Karpas-422 (cell line): ENCODE measurements at regions not wholly inside any gene's neighbourhood (a gene's known extent, or its start where the extent isn't known, plus 50 kb on each side); places are given as distances from the start of the nearest gene placed in this dataset.
"Not testable (repeated sequence)": the region's sequence is repeated elsewhere in the genome, so short reads cannot be mapped to it uniquely, and the experiment has no call there.

Experiments
- DNase-seq: peaks from one replicate; pipeline ENCODE4 v3.0.0-alpha.2; 2015
- H2AFZ ChIP-seq: fragments of 200-600 bp; sonication (generic); 2 replicates; pipeline ENCODE4 v1.6.1; 2014; ENCODE audit warnings: antibody characterized with exemption, low read length, mixed read lengths
- H3K27ac ChIP-seq: fragments of 200-600 bp; sonication (generic); 2 replicates; pipeline ENCODE4 v1.5.1; 2014; ENCODE audit warnings: mild to moderate bottlenecking, low read length, moderate library complexity
- H3K27me3 ChIP-seq: fragments of 200-600 bp; sonication (generic); 2 replicates; pipeline ENCODE4 v1.6.1; 2014; ENCODE audit warnings: low read length, mixed read lengths
- H3K36me3 ChIP-seq: fragments of 200-600 bp; sonication (generic); 2 replicates; pipeline ENCODE4 v1.6.1; 2014; ENCODE audit warnings: low read length, mixed read lengths; ENCODE audit not compliant: insufficient read depth
- H3K4me1 ChIP-seq: fragments of 200-600 bp; sonication (generic); 2 replicates; pipeline ENCODE4 v1.6.1; 2014; ENCODE audit warnings: mild to moderate bottlenecking, low read length, mixed read lengths
- H3K4me2 ChIP-seq: fragments of 200-600 bp; sonication (generic); 2 replicates; pipeline ENCODE4 v1.6.1; 2014; ENCODE audit warnings: low read length, low read depth, mild to moderate bottlenecking; ENCODE audit not compliant: poor library complexity, severe bottlenecking
- H3K4me3 ChIP-seq: fragments of 200-600 bp; sonication (generic); 2 replicates; pipeline ENCODE4 v1.5.1; 2014; ENCODE audit warnings: mild to moderate bottlenecking, antibody characterized with exemption, low read length, mixed read lengths
- H3K79me2 ChIP-seq: fragments of 200-600 bp; sonication (generic); 2 replicates; pipeline ENCODE4 v1.6.1; 2014; ENCODE audit warnings: mild to moderate bottlenecking, low read length, mixed read lengths
- H3K9ac ChIP-seq: fragments of 200-600 bp; sonication (generic); 2 replicates; pipeline ENCODE4 v1.6.0; 2014; ENCODE audit warnings: low read length
- H3K9me2 ChIP-seq: fragments of 200-600 bp; sonication (generic), shearing (Covaris generic); replicated peaks from 2 replicates; pipeline ENCODE4 v1.6.0; 2014; ENCODE audit warnings: mild to moderate bottlenecking, low read length, moderate library complexity; ENCODE audit not compliant: insufficient read depth
- H3K9me3 ChIP-seq: fragments of 300-700, 200-600 bp; sonication (generic); 2 replicates; pipeline ENCODE4 v1.6.1; 2014; ENCODE audit warnings: low read length, mixed read lengths
- H4K20me1 ChIP-seq: fragments of 200-600 bp; sonication (generic); 2 replicates; pipeline ENCODE4 v1.6.1; 2014; ENCODE audit warnings: mild to moderate bottlenecking, antibody characterized with exemption, low read length, low read depth; ENCODE audit not compliant: insufficient read depth

GRCh38 chr7:131075406-131075805 is 252.3 kb upstream of the MKLN1 start:
- H3K9me3 ChIP-seq: no peaks in the 10 kb centered on the region
- H3K9ac ChIP-seq: no peak overlapping the region
- peaks cover 95% of the 10 kb centered on the region for H3K79me2 ChIP-seq
- no peaks in the 10 kb centered on the region for H3K27me3 ChIP-seq
- H4K20me1 ChIP-seq: peaks cover 3% of the 10 kb centered on the region; the same call in 1 of the 2 replicates
- H3K4me1 ChIP-seq: peaks cover 28% of the 10 kb centered on the region
- no peak overlapping the region for H2AFZ ChIP-seq
- no peaks in the 10 kb centered on the region for H3K9me2 ChIP-seq
- no peak overlapping the region for H3K4me2 ChIP-seq
- no peak overlapping the region for H3K4me3 ChIP-seq
- DNase-seq: no peak
- peaks cover 55% of the 10 kb centered on the region for H3K36me3 ChIP-seq
- H3K27ac ChIP-seq: no peak overlapping the region; the same call in 1 of the 2 replicates

GRCh38 chr7:131076032-131076431 is 251.6 kb upstream of the MKLN1 start:
- Histone ChIP-seq H4K20me1 (peaks cover 3% of the 10 kb centered on the region; the same call in 1 of the 2 replicates), H3K27ac (no peak overlapping the region; the same call in 1 of the 2 replicates), H3K4me2 (no peak overlapping the region), H3K4me1 (peaks cover 25% of the 10 kb centered on the region), H2AFZ (no peak overlapping the region), H3K79me2 (peaks cover 96% of the 10 kb centered on the region), H3K9me2 (no peaks in the 10 kb centered on the region), H3K9ac (no peak overlapping the region), H3K4me3 (no peak overlapping the region), H3K9me3 (no peaks in the 10 kb centered on the region), H3K36me3 (peaks cover 60% of the 10 kb centered on the region), H3K27me3 (no peaks in the 10 kb centered on the region)
- no peak for DNase-seq

- Histone ChIP-seq H3K9me3 (no peaks in the 10 kb centered on the region), H3K9me2 (no peaks in the 10 kb centered on the region), H2AFZ (no peak overlapping the region), H3K4me3 (no peak overlapping the region), H4K20me1 (peaks cover 3% of the 10 kb centered on the region; the same call in 1 of the 2 replicates), H3K4me2 (no peak overlapping the region), H3K27me3 (no peaks in the 10 kb centered on the region), H3K4me1 (peaks cover 20% of the 10 kb centered on the region), H3K27ac (no peak overlapping the region), H3K9ac (no peak overlapping the region), H3K79me2 (peaks cover 97% of the 10 kb centered on the region), H3K36me3 (peaks cover 63% of the 10 kb centered on the region)
- no peak for DNase-seq
Measured at GRCh38 chr7:131076711-131077181, 250.9 kb upstream of the MKLN1 start.

- no peak overlapping the region for H3K27ac ChIP-seq
- H3K4me3 ChIP-seq: no peak overlapping the region
- no peaks in the 10 kb centered on the region for H3K27me3 ChIP-seq
- H3K36me3 ChIP-seq: peaks cover 63% of the 10 kb centered on the region
- H3K4me2 ChIP-seq: no peak overlapping the region
- peaks cover 97% of the 10 kb centered on the region for H3K79me2 ChIP-seq
- H3K9me3 ChIP-seq: no peaks in the 10 kb centered on the region
- H3K4me1 ChIP-seq: peaks cover 10% of the 10 kb centered on the region
- H2AFZ ChIP-seq: no peak overlapping the region
- peaks cover 11% of the 10 kb centered on the region; the same call in 1 of the 2 replicates for H4K20me1 ChIP-seq
- H3K9ac ChIP-seq: no peak overlapping the region
- DNase-seq: no peak
- no peaks in the 10 kb centered on the region for H3K9me2 ChIP-seq
Measured at GRCh38 chr7:131077735-131078134, 249.9 kb upstream of the MKLN1 start.

- no peak for DNase-seq
- H3K79me2 ChIP-seq: peaks cover 97% of the 10 kb centered on the region
- peaks cover 63% of the 10 kb centered on the region for H3K36me3 ChIP-seq
- H3K4me3 ChIP-seq: no peak overlapping the region
- H3K9me2 ChIP-seq: no peaks in the 10 kb centered on the region
- 0 out of 2 replicates have a peak, but pooled peaks cover 5% of the 10 kb centered on the region for H3K4me1 ChIP-seq
- peaks cover 11% of the 10 kb centered on the region; the same call in 1 of the 2 replicates for H4K20me1 ChIP-seq
- H2AFZ ChIP-seq: no peak overlapping the region
- no peak overlapping the region for H3K4me2 ChIP-seq
- H3K27ac ChIP-seq: no peak overlapping the region
- no peaks in the 10 kb centered on the region for H3K27me3 ChIP-seq
- H3K9me3 ChIP-seq: no peaks in the 10 kb centered on the region
- no peak overlapping the region for H3K9ac ChIP-seq
Measured at GRCh38 chr7:131080754-131081153, 246.9 kb upstream of the MKLN1 start.

- no peak for DNase-seq
- Histone ChIP-seq H3K4me1 (0 out of 2 replicates have a peak, but pooled peaks cover under 1% of the 10 kb centered on the region), H3K4me2 (no peak overlapping the region), H3K36me3 (peaks cover 59% of the 10 kb centered on the region), H4K20me1 (peaks cover 11% of the 10 kb centered on the region; the same call in 1 of the 2 replicates), H3K27ac (no peak overlapping the region), H3K9me3 (no peaks in the 10 kb centered on the region), H3K9me2 (no peaks in the 10 kb centered on the region), H3K27me3 (no peaks in the 10 kb centered on the region), H3K4me3 (no peak overlapping the region), H3K9ac (no peak overlapping the region), H2AFZ (no peak overlapping the region), H3K79me2 (peaks cover 93% of the 10 kb centered on the region)
Measured at GRCh38 chr7:131081308-131081707, 246.4 kb upstream of the MKLN1 start.

GRCh38 chr7:131083781-131084180 is 243.9 kb upstream of the MKLN1 start:
- Histone ChIP-seq H4K20me1 (peaks cover 11% of the 10 kb centered on the region; the same call in 1 of the 2 replicates), H3K36me3 (peaks cover 55% of the 10 kb centered on the region), H3K79me2 (peaks cover 95% of the 10 kb centered on the region)

GRCh38 chr7:131084336-131084735 is 243.3 kb upstream of the MKLN1 start:
- Histone ChIP-seq H3K36me3 (peaks cover 52% of the 10 kb centered on the region), H4K20me1 (peaks cover 11% of the 10 kb centered on the region; the same call in 1 of the 2 replicates)

More at GRCh38 chr7:131083781-131084180, 243.9 kb upstream of the MKLN1 start:
- Histone ChIP-seq H3K27me3 (no peaks in the 10 kb centered on the region), H3K9ac (no peak overlapping the region), H3K4me2 (no peak overlapping the region), H3K4me3 (no peak overlapping the region), H3K4me1 (no peaks in the 10 kb centered on the region), H3K27ac (no peak overlapping the region), H3K9me2 (no peaks in the 10 kb centered on the region), H2AFZ (no peak overlapping the region), H3K9me3 (no peaks in the 10 kb centered on the region)
- no peak for DNase-seq

More at GRCh38 chr7:131084336-131084735, 243.3 kb upstream of the MKLN1 start:
- not testable (repeated sequence) for H3K27ac ChIP-seq, H3K27me3 ChIP-seq, H3K9me3 ChIP-seq, H2AFZ ChIP-seq, DNase-seq, H3K4me1 ChIP-seq, H3K9ac ChIP-seq, H3K4me3 ChIP-seq, H3K9me2 ChIP-seq, H3K4me2 ChIP-seq
- H3K79me2 ChIP-seq: peaks cover 95% of the 10 kb centered on the region
